ENCODE measurements at regions not wholly inside any gene's neighbourhood (a gene's known extent, or its start where the extent isn't known, plus 50 kb on each side); places are given as distances from the start of the nearest gene placed in this dataset.

DNA sequence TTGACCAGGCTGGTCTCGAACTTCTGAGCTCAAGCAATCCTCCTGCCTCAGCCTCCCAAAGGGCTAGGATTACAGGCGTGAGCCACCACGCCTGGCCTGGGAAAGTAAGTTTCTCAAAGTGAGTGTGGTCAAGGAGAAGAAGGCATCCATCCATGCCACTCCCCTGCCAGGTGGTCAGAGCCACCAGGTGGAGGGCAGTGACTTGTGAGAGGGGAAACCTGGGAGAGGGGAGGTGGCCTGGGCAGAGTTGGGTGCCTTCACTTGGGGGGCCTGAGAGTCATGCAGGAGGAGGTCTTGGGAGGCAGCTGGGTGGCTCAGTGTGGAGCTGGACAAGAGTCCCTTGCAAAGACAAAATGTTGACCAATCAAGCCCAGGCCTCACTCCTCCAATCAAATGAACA is 470.0 kb downstream of the MATN1 start:
- CTCF ChIA-PET = interaction anchor here (0.6 kb wide), 1 partner anchor 992 kb away, joined by 3 read pairs; no protein-coding TSS in a partner anchor
- no TSS peak for BruUV-seq (replicated peaks)
- RAD21 ChIA-PET (ENCODE audit: unreplicated experiment) = no interaction called here
- POLR2A ChIA-PET = no interaction called here
- H2AFZ ChIP-seq (ENCODE audit: control insufficient read depth, low read depth, low read length) = no peak overlapping the region
- H3K4me2 ChIP-seq (ENCODE audit: control insufficient read depth, insufficient read depth) = no peak overlapping the region
- H3K9ac ChIP-seq (ENCODE audit: control insufficient read depth, insufficient read depth, low read length) = no peak overlapping the region
- H3K36me3 ChIP-seq (ENCODE audit: control insufficient read depth in 2 of 2, insufficient read depth in 2 of 2, low read length in 1 of 2) = no peaks in the 10 kb centered on the region
- no peak for ATAC-seq
- H3K27ac ChIP-seq (ENCODE audit: control insufficient read depth, insufficient read depth) = no peak overlapping the region
- H3K4me3 ChIP-seq = no peak overlapping the region
- intact Hi-C loops (cut with micrococcal nuclease; ENCODE audit: unreplicated experiment) = no loop called here
- in situ Hi-C loops (cut with MboI) = no loop called here
- DNase-seq (ENCODE audit: low read depth, low spot score) = no peak
- H3K27me3 ChIP-seq (replicated peaks in 1 of 2; ENCODE audit: control insufficient read depth in 2 of 2, insufficient read depth in 2 of 2, low read length in 1 of 2) = no peaks in the 10 kb centered on the region; a peak in 2 of 4 replicates
- no peaks in the 10 kb centered on the region for H3K79me2 ChIP-seq (ENCODE audit: control insufficient read depth, insufficient read depth, low read length)
- H4K20me1 ChIP-seq (ENCODE audit: control insufficient read depth, insufficient read depth) = no peaks in the 10 kb centered on the region
- H3K9me3 ChIP-seq (replicated peaks; ENCODE audit: control insufficient read depth, insufficient read depth, low read length) = no peaks in the 10 kb centered on the region
- SMC1A ChIA-PET (ENCODE audit: uncharacterized antibody, unreplicated experiment) = no interaction called here
- FAIRE-seq = no peak
- 0% methylated on average over 3 of the region's 3 CpGs for WGBS (ENCODE audit: insufficient coverage, insufficient replicate concordance, low lambda C conversion rate, missing lambda C conversion rate)
- H3K4me1 ChIP-seq (ENCODE audit: control insufficient read depth, insufficient read depth, low read length) = no peaks in the 10 kb centered on the region
- TF ChIP-seq LARP7 (IDR thresholded peaks at IDR 0.05) (no peak), RUNX3 (IDR thresholded peaks at IDR 0.05; ENCODE audit: low read length) (no peak), CREB1 (IDR thresholded peaks at IDR 0.05; ENCODE audit: low read depth) (no peak), RAD51 (IDR thresholded peaks at IDR 0.05) (no peak), ZNF622 (IDR thresholded peaks at IDR 0.05) (no peak), IRF4 (IDR thresholded peaks at IDR 0.05; ENCODE audit: low read depth, low read length) (no peak), TCF7 (IDR thresholded peaks at IDR 0.05; ENCODE audit: borderline replicate concordance) (no peak), STAT3 (IDR thresholded peaks at IDR 0.05; ENCODE audit: low read depth, low read length) (no peak), MYB (IDR thresholded peaks at IDR 0.05; ENCODE audit: borderline replicate concordance, low read depth, low read length) (no peak), FOXK2 (IDR thresholded peaks at IDR 0.05) (no peak), BMI1 (IDR thresholded peaks at IDR 0.05; ENCODE audit: borderline replicate concordance) (no peak)
- TF ChIP-seq, protein P1, sequence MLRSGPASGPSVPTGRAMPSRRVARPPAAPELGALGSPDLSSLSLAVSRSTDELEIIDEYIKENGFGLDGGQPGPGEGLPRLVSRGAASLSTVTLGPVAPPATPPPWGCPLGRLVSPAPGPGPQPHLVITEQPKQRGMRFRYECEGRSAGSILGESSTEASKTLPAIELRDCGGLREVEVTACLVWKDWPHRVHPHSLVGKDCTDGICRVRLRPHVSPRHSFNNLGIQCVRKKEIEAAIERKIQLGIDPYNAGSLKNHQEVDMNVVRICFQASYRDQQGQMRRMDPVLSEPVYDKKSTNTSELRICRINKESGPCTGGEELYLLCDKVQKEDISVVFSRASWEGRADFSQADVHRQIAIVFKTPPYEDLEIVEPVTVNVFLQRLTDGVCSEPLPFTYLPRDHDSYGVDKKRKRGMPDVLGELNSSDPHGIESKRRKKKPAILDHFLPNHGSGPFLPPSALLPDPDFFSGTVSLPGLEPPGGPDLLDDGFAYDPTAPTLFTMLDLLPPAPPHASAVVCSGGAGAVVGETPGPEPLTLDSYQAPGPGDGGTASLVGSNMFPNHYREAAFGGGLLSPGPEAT (IDR thresholded peaks at IDR 0.05; ENCODE audit: low read depth) = no peak
- TF ChIP-seq, protein P2, sequence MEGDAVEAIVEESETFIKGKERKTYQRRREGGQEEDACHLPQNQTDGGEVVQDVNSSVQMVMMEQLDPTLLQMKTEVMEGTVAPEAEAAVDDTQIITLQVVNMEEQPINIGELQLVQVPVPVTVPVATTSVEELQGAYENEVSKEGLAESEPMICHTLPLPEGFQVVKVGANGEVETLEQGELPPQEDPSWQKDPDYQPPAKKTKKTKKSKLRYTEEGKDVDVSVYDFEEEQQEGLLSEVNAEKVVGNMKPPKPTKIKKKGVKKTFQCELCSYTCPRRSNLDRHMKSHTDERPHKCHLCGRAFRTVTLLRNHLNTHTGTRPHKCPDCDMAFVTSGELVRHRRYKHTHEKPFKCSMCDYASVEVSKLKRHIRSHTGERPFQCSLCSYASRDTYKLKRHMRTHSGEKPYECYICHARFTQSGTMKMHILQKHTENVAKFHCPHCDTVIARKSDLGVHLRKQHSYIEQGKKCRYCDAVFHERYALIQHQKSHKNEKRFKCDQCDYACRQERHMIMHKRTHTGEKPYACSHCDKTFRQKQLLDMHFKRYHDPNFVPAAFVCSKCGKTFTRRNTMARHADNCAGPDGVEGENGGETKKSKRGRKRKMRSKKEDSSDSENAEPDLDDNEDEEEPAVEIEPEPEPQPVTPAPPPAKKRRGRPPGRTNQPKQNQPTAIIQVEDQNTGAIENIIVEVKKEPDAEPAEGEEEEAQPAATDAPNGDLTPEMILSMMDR (IDR thresholded peaks at IDR 0.05 in 2 of 3, conservative IDR thresholded peaks at IDR 0.05 in 1 of 3; ENCODE audit: control insufficient read depth in 2 of 3, extremely low read depth in 1 of 3, insufficient read depth in 1 of 3, low read depth in 3 of 3, low read length in 3 of 3) = no peak
- TF ChIP-seq, protein P3, sequence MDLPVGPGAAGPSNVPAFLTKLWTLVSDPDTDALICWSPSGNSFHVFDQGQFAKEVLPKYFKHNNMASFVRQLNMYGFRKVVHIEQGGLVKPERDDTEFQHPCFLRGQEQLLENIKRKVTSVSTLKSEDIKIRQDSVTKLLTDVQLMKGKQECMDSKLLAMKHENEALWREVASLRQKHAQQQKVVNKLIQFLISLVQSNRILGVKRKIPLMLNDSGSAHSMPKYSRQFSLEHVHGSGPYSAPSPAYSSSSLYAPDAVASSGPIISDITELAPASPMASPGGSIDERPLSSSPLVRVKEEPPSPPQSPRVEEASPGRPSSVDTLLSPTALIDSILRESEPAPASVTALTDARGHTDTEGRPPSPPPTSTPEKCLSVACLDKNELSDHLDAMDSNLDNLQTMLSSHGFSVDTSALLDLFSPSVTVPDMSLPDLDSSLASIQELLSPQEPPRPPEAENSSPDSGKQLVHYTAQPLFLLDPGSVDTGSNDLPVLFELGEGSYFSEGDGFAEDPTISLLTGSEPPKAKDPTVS (IDR thresholded peaks at IDR 0.05; ENCODE audit: low read depth, low read length) = no peak
- TF ChIP-seq, protein P4, sequence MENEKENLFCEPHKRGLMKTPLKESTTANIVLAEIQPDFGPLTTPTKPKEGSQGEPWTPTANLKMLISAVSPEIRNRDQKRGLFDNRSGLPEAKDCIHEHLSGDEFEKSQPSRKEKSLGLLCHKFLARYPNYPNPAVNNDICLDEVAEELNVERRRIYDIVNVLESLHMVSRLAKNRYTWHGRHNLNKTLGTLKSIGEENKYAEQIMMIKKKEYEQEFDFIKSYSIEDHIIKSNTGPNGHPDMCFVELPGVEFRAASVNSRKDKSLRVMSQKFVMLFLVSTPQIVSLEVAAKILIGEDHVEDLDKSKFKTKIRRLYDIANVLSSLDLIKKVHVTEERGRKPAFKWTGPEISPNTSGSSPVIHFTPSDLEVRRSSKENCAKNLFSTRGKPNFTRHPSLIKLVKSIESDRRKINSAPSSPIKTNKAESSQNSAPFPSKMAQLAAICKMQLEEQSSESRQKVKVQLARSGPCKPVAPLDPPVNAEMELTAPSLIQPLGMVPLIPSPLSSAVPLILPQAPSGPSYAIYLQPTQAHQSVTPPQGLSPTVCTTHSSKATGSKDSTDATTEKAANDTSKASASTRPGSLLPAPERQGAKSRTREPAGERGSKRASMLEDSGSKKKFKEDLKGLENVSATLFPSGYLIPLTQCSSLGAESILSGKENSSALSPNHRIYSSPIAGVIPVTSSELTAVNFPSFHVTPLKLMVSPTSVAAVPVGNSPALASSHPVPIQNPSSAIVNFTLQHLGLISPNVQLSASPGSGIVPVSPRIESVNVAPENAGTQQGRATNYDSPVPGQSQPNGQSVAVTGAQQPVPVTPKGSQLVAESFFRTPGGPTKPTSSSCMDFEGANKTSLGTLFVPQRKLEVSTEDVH (IDR thresholded peaks at IDR 0.05; ENCODE audit: low read depth, partially characterized antibody) = no peak
